ENCODE measurements at regions not wholly inside any gene's neighbourhood (a gene's known extent, or its start where the extent isn't known, plus 50 kb on each side); places are given as distances from the start of the nearest gene placed in this dataset.

DNA sequence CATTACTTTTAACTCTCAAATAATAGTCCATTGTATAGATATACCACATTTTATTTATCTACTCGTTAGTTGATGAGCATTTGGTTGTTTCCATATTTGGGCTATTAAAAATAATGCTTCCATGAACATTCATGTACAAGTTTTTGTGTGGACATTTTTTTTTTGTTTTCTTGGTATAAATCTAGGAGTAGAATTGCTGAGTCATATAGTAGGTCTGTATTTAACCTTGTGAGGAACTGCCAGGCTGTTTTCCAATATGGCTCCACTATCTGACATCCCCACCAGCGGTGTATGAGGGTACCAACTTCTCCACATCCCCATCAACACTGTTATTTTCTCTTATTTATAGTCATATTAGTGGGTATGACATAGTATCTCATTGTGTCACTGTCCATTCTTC is 143.1 kb downstream of the RAP2A start:
- H2BK120ac ChIP-seq (ENCODE audit: low read depth, low read length) = no peak overlapping the region
- H2BK15ac ChIP-seq (ENCODE audit: low read depth, low read length) = no peak overlapping the region
- H3K18ac ChIP-seq (ENCODE audit: low read depth, low read length) = no peak overlapping the region
- H2BK5ac ChIP-seq (ENCODE audit: low read depth, low read length, poor library complexity, severe bottlenecking) = no peak overlapping the region
- no peak overlapping the region for H4K91ac ChIP-seq (ENCODE audit: insufficient read depth, low read depth, low read length)
- H3K79me1 ChIP-seq (ENCODE audit: low read depth in 1 of 2, low read length in 2 of 2) = no peaks in the 10 kb centered on the region
- peaks cover 2% of the 10 kb centered on the region; the same call in 1 of the 2 replicates for H3K27me3 ChIP-seq (ENCODE audit: control insufficient read depth, insufficient read depth, low read length)
- ChIA-PET CTCF (no interaction called here), POLR2A (ENCODE audit: unreplicated experiment) (no interaction called here)
- no peak overlapping the region for H4K8ac ChIP-seq (ENCODE audit: low read depth in 2 of 2, low read length in 2 of 2)
- H3K4me1 ChIP-seq (ENCODE audit: control insufficient read depth, insufficient read depth, low read length) = no peaks in the 10 kb centered on the region
- ATAC-seq (ENCODE audit: low read depth) (no peak), DNase-seq (no peak)
- no peak overlapping the region for H3K14ac ChIP-seq (replicated peaks; ENCODE audit: low read depth, low read length)
- H2AK5ac ChIP-seq (ENCODE audit: low read depth, low read length) = no peak overlapping the region
- no peak overlapping the region for H3K23ac ChIP-seq (ENCODE audit: low read depth, low read length)
- H3K4me3 ChIP-seq (ENCODE audit: insufficient read depth, low read depth, low read length) = no peak overlapping the region
- no peak overlapping the region for H3K27ac ChIP-seq (ENCODE audit: insufficient read depth, low read length)
- intact Hi-C loops (cut with micrococcal nuclease) = loop anchor here (10.0 kb wide), 3 partner anchors 218 to 552 kb away; no protein-coding TSS in a partner anchor
- H4K20me1 ChIP-seq (ENCODE audit: insufficient read depth, low read length) = no peaks in the 10 kb centered on the region
- H2AK9ac ChIP-seq (replicated peaks; ENCODE audit: low read depth, low read length, poor library complexity) = no peak overlapping the region
- dilution Hi-C loops (cut with HindIII; ENCODE audit: low sequenced_read_pairs, unreplicated experiment) = no loop called here
- WGBS, 2 experiments (ENCODE audit: extremely low coverage in 2 of 2, insufficient read length in 1 of 2) = no CpG with 5 or more reads among the region's 2 CpGs
- H3K36me3 ChIP-seq (ENCODE audit: control insufficient read depth, insufficient read depth, low read length) = no peaks in the 10 kb centered on the region
- H3K9me1 ChIP-seq (ENCODE audit: insufficient read depth, low read length) = no peaks in the 10 kb centered on the region
- no peak overlapping the region for H2BK20ac ChIP-seq (ENCODE audit: low read depth, low read length)
- no peak overlapping the region for H3K56ac ChIP-seq (ENCODE audit: extremely low read depth, insufficient read depth, low read length)
- H3K4me2 ChIP-seq (ENCODE audit: low read depth, low read length) = no peak overlapping the region
- no peak overlapping the region for H3K9ac ChIP-seq (ENCODE audit: low read depth, low read length)
- in situ Hi-C loops (cut with MboI; ENCODE audit: low sequenced_read_pairs) = no loop called here
- no peak overlapping the region for H2AFZ ChIP-seq (replicated peaks; ENCODE audit: low read length, poor library complexity)
- no peaks in the 10 kb centered on the region for H3K9me3 ChIP-seq (ENCODE audit: control insufficient read depth, insufficient read depth, low read length)
- BruUV-seq (replicated peaks) = no TSS peak
- H4K5ac ChIP-seq (ENCODE audit: low read depth, low read length) = no peak overlapping the region
- TF ChIP-seq MAFK (IDR thresholded peaks at IDR 0.05; ENCODE audit: low read depth, low read length) (peak; percentile 64), NFE2L2 (IDR thresholded peaks at IDR 0.05; ENCODE audit: low read depth, low read length) (peak; percentile 87), CHD1 (IDR thresholded peaks at IDR 0.05; ENCODE audit: low read depth, low read length) (no peak)
- no peak overlapping the region for H3K4ac ChIP-seq (ENCODE audit: low read depth, low read length)
